ENCODE measurements at regions not wholly inside any gene's neighbourhood (a gene's known extent, or its start where the extent isn't known, plus 50 kb on each side); places are given as distances from the start of the nearest gene placed in this dataset.

DNA sequence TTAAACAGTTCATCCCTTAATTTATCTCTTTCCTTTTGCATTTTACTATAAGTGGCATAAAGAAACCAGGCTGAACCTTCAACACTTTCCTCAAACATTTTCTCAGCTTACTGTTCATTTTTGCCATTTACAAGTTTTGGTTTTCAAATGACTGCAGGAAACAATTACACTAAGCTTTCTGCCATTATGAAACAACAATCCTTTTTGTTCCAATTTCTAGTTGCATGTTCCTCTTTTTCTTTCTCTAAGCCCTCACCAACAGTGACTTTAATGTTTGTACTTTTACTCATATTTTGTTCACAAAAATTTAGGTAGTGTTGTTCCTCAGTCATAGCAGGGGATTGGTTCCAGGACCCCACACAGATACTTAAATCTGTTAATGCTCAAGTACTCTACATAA, 1526.1 kb downstream of the STIM2 start:
- Mint-ChIP-seq H3K27ac (ENCODE audit: unreplicated experiment) (no peak overlapping the region), H3K36me3 (ENCODE audit: low read depth, unreplicated experiment) (no peaks in the 10 kb centered on the region), H3K4me1 (ENCODE audit: low read depth, unreplicated experiment) (peaks cover 3% of the 10 kb centered on the region), H3K9me3 (ENCODE audit: unreplicated experiment) (no peaks in the 10 kb centered on the region), H3K27me3 (ENCODE audit: low read depth, unreplicated experiment) (no peaks in the 10 kb centered on the region), H3K4me3 (ENCODE audit: unreplicated experiment) (no peak overlapping the region)
- H3K27ac ChIP-seq (ENCODE audit: low read depth, low read length), result no peak overlapping the region
- no peaks in the 10 kb centered on the region for H3K27me3 ChIP-seq (ENCODE audit: insufficient read depth, low read length)
- H4K20me1 ChIP-seq (ENCODE audit: insufficient read depth, low read length), result no peaks in the 10 kb centered on the region
- DNase-seq (ENCODE audit: low read depth), result no peak
- no peaks in the 10 kb centered on the region for H3K36me3 ChIP-seq (ENCODE audit: insufficient read depth, low read length)
- H2AFZ ChIP-seq (ENCODE audit: low read depth, low read length), result no peak overlapping the region
- no peak overlapping the region for H3K9ac ChIP-seq (ENCODE audit: low read length)
- FAIRE-seq, result no peak
- no peak overlapping the region for H3K4me2 ChIP-seq (ENCODE audit: low read length)
- TF ChIP-seq EZH2 (IDR thresholded peaks at IDR 0.05; ENCODE audit: insufficient read depth, low read length), result no peak
- TF ChIP-seq, protein P1, sequence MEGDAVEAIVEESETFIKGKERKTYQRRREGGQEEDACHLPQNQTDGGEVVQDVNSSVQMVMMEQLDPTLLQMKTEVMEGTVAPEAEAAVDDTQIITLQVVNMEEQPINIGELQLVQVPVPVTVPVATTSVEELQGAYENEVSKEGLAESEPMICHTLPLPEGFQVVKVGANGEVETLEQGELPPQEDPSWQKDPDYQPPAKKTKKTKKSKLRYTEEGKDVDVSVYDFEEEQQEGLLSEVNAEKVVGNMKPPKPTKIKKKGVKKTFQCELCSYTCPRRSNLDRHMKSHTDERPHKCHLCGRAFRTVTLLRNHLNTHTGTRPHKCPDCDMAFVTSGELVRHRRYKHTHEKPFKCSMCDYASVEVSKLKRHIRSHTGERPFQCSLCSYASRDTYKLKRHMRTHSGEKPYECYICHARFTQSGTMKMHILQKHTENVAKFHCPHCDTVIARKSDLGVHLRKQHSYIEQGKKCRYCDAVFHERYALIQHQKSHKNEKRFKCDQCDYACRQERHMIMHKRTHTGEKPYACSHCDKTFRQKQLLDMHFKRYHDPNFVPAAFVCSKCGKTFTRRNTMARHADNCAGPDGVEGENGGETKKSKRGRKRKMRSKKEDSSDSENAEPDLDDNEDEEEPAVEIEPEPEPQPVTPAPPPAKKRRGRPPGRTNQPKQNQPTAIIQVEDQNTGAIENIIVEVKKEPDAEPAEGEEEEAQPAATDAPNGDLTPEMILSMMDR (IDR thresholded peaks at IDR 0.05; ENCODE audit: insufficient read depth, low read depth, low read length), result no peak
- no peaks in the 10 kb centered on the region for H3K4me1 ChIP-seq (ENCODE audit: insufficient read depth, low read length)
- H3K79me2 ChIP-seq (ENCODE audit: insufficient read depth, low read length), result no peaks in the 10 kb centered on the region
- no peaks in the 10 kb centered on the region for H3K9me3 ChIP-seq (ENCODE audit: insufficient read depth, low read depth, low read length)
- no peak overlapping the region for H3K4me3 ChIP-seq (ENCODE audit: insufficient read depth, low read depth, low read length)

DNA sequence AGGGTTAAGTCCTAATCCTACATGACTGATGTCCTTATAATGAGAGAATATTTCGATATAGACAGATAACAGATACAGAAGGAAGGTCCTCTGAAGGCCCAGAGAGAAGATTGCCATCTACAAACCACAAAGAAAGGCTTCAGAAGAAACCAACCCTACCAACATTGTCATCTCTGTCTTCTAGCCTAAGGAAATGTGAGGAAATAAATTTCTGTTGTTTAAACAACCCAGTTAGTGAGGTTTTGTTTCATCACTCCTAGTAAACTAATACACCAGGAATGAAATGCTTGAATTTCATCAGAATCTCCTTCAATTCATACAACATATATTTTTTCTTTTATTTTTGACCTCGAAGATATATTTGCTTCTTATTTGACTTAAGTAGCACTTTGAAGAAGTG, 1527.8 kb downstream of the STIM2 start:
- DNase-seq (ENCODE audit: low read depth) (no peak), FAIRE-seq (no peak)
- H3K4me1 ChIP-seq (ENCODE audit: insufficient read depth, low read length), result no peaks in the 10 kb centered on the region
- H2AFZ ChIP-seq (ENCODE audit: low read depth, low read length), result no peak overlapping the region
- H3K36me3 ChIP-seq (ENCODE audit: insufficient read depth, low read length), result no peaks in the 10 kb centered on the region
- Mint-ChIP-seq H3K9me3 (ENCODE audit: unreplicated experiment) (no peaks in the 10 kb centered on the region), H3K36me3 (ENCODE audit: low read depth, unreplicated experiment) (no peaks in the 10 kb centered on the region), H3K27ac (ENCODE audit: unreplicated experiment) (no peak overlapping the region), H3K4me1 (ENCODE audit: low read depth, unreplicated experiment) (peaks cover 9% of the 10 kb centered on the region), H3K27me3 (ENCODE audit: low read depth, unreplicated experiment) (no peaks in the 10 kb centered on the region), H3K4me3 (ENCODE audit: unreplicated experiment) (no peak overlapping the region)
- no peak overlapping the region for H3K4me2 ChIP-seq (ENCODE audit: low read length)
- no peaks in the 10 kb centered on the region for H3K79me2 ChIP-seq (ENCODE audit: insufficient read depth, low read length)
- H4K20me1 ChIP-seq (ENCODE audit: insufficient read depth, low read length), result no peaks in the 10 kb centered on the region
- no peaks in the 10 kb centered on the region for H3K9me3 ChIP-seq (ENCODE audit: insufficient read depth, low read depth, low read length)
- H3K27me3 ChIP-seq (ENCODE audit: insufficient read depth, low read length), result no peaks in the 10 kb centered on the region
- TF ChIP-seq, protein P1 (IDR thresholded peaks at IDR 0.05; ENCODE audit: insufficient read depth, low read depth, low read length), result no peak
- no peak overlapping the region for H3K9ac ChIP-seq (ENCODE audit: low read length)
- no peak overlapping the region for H3K4me3 ChIP-seq (ENCODE audit: insufficient read depth, low read depth, low read length)
- no peak overlapping the region for H3K27ac ChIP-seq (ENCODE audit: low read depth, low read length)

DNA sequence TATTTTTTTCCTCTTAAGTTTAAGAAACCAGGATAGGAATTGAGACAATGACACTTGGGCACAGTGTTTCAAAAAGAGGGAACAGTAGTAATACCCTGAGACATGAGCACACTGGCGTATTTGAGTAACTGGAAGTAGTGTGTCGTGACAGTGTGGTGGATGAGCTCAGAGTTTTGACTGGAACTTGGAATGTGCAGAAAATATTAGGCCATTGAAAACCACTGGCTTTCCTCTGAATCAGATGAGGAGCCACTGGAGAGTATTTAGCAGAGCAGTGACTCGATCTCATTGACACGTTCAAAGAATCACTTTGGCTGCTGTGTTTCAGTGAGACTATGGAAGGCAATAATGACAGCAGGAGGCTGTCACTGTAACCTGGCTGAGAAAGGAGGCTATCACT, 1531.2 kb downstream of the STIM2 start:
- H3K79me2 ChIP-seq (ENCODE audit: insufficient read depth, low read length), result no peaks in the 10 kb centered on the region
- DNase-seq (ENCODE audit: low read depth), result no peak
- Mint-ChIP-seq H3K4me3 (ENCODE audit: unreplicated experiment) (no peak overlapping the region), H3K36me3 (ENCODE audit: low read depth, unreplicated experiment) (no peaks in the 10 kb centered on the region), H3K27ac (ENCODE audit: unreplicated experiment) (peak overlapping the region; percentile 81), H3K4me1 (ENCODE audit: low read depth, unreplicated experiment) (peaks cover 9% of the 10 kb centered on the region), H3K9me3 (ENCODE audit: unreplicated experiment) (no peaks in the 10 kb centered on the region), H3K27me3 (ENCODE audit: low read depth, unreplicated experiment) (no peaks in the 10 kb centered on the region)
- no peak overlapping the region for H3K27ac ChIP-seq (ENCODE audit: low read depth, low read length)
- TF ChIP-seq, protein P1 (IDR thresholded peaks at IDR 0.05; ENCODE audit: insufficient read depth, low read depth, low read length), result no peak
- no peak for TF ChIP-seq EZH2 (IDR thresholded peaks at IDR 0.05; ENCODE audit: insufficient read depth, low read length)
- no peak overlapping the region for H3K9ac ChIP-seq (ENCODE audit: low read length)
- no peak overlapping the region for H2AFZ ChIP-seq (ENCODE audit: low read depth, low read length)
- no peaks in the 10 kb centered on the region for H3K9me3 ChIP-seq (ENCODE audit: insufficient read depth, low read depth, low read length)
- no peaks in the 10 kb centered on the region for H3K4me1 ChIP-seq (ENCODE audit: insufficient read depth, low read length)
- peak; percentile 5 for FAIRE-seq
- H3K4me2 ChIP-seq (ENCODE audit: low read length), result no peak overlapping the region
- no peak overlapping the region for H3K4me3 ChIP-seq (ENCODE audit: insufficient read depth, low read depth, low read length)
- no peaks in the 10 kb centered on the region for H3K27me3 ChIP-seq (ENCODE audit: insufficient read depth, low read length)
- H4K20me1 ChIP-seq (ENCODE audit: insufficient read depth, low read length), result no peaks in the 10 kb centered on the region
- no peaks in the 10 kb centered on the region for H3K36me3 ChIP-seq (ENCODE audit: insufficient read depth, low read length)

All from astrocyte (in vitro differentiated cells and primary cell).